HFF-Myc (cell line): ENCODE measurements at regions not wholly inside any gene's neighbourhood (a gene's known extent, or its start where the extent isn't known, plus 50 kb on each side); places are given as distances from the start of the nearest gene placed in this dataset.
"Not testable (repeated sequence)": the region's sequence is repeated elsewhere in the genome, so short reads cannot be mapped to it uniquely, and the experiment has no call there.

Experiments
- DNase-seq: peaks from one replicate; pipeline ENCODE4 v3.0.0-alpha.2; 2011; ENCODE audit warnings: low read depth; ENCODE audit errors: extremely low read depth
- H3K4me3 ChIP-seq: replicated peaks from 2 replicates; pipeline ENCODE4 v1.5.1; 2011; ENCODE audit warnings: low read depth, mild to moderate bottlenecking, control low read depth, low read length
- TF ChIP-seq, protein P1 (sequence below): IDR thresholded peaks from 2 replicates; pipeline ENCODE4 v1.5.1; 2012; ENCODE audit warnings: mild to moderate bottlenecking, low read depth, low read length, control low read depth; ENCODE audit errors: missing control alignments

DNA sequence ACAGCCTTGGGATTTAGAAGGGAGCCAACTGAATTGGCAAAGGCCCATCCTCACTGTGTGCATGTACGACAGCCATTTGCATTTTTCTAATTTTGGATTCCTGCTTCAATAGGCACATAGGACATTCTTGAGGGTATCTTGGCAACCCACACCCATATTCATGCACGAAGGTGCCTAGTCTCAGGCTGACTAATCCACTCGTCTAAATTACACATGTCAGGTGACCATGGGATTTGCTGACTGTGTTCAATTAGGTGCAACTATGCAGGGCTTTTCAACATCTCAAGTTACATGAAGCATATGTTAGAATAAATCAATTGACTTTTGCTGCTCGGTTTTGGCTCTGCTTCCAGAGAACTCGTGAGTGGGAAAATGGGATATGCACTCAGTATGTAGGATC is 249.7 kb downstream of the SP3 start:
- H3K4me3 ChIP-seq: no peak overlapping the region
- DNase-seq: no peak
- TF ChIP-seq, protein P1, sequence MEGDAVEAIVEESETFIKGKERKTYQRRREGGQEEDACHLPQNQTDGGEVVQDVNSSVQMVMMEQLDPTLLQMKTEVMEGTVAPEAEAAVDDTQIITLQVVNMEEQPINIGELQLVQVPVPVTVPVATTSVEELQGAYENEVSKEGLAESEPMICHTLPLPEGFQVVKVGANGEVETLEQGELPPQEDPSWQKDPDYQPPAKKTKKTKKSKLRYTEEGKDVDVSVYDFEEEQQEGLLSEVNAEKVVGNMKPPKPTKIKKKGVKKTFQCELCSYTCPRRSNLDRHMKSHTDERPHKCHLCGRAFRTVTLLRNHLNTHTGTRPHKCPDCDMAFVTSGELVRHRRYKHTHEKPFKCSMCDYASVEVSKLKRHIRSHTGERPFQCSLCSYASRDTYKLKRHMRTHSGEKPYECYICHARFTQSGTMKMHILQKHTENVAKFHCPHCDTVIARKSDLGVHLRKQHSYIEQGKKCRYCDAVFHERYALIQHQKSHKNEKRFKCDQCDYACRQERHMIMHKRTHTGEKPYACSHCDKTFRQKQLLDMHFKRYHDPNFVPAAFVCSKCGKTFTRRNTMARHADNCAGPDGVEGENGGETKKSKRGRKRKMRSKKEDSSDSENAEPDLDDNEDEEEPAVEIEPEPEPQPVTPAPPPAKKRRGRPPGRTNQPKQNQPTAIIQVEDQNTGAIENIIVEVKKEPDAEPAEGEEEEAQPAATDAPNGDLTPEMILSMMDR: no peak

DNA sequence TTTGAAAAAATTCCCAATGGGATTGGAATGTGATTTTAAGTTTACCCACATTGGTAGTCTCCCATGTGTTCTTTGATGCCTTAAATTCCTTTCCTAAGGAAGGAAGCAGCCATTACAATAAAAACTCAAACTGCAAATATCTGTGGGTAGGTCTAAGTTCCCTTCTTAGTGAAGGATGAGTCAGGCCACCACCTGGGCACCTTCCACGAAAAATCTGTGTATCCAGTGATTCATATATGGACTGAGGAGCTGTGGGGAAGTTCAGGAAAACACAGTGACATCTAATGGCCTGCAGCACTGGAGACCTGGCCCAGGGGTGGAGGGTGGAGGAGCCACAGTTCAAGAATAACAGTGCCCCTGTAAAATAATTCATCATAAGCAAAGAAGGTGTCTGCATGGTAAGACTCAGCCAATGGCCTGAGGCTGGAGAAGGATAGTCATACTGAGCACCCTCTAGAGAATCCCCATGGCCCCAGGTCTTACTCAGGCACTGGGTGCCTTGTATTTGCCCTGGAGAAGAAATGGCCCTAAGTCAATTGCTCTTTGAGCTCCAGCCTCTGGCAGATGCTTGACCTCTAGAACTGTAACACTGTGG is 248.6 kb downstream of the SP3 start:
- no peak overlapping the region for H3K4me3 ChIP-seq
- TF ChIP-seq, protein P1: no peak
- DNase-seq: no peak

DNA sequence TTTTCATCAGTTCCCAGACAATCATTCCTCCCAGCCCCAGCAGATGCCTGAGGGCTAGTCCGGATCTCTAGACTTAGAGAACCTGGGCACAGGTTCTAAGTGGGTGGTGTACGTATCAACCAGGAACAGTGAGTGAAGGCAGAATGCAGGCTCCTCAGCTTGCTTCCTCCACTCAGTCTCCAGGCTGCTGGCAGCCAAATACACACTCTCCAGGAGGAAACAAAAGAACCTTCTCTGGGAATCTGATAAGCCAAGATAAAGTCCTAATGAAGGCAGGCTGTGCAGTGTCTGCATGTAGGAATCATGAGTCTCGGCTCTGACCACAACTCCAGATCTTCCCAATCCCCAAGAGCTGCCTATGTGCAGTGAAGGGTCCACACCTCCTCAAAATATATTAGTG is 245.7 kb downstream of the SP3 start:
- H3K4me3 ChIP-seq: no peak overlapping the region
- no peak for DNase-seq
- TF ChIP-seq, protein P1: no peak

DNA sequence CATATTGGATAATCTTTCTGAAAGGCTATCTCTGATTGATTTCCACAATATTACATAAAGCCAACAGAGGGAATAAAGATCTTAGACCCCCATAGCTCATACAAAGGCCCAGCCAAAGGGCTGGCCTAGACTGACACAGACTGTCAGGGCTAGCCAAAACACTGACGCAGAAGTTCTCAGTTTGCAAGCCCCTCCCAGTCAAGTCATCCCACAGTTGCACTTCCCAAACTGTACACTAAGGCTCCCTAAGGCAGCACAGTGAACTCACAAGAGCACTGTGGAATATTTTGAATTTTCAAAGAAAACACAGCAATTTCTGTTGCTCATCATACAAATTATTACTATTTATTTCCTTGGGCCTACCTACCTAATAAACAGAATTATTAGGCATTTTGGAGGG is 244.9 kb downstream of the SP3 start:
- TF ChIP-seq, protein P1: no peak
- no peak overlapping the region for H3K4me3 ChIP-seq
- DNase-seq: no peak

DNA sequence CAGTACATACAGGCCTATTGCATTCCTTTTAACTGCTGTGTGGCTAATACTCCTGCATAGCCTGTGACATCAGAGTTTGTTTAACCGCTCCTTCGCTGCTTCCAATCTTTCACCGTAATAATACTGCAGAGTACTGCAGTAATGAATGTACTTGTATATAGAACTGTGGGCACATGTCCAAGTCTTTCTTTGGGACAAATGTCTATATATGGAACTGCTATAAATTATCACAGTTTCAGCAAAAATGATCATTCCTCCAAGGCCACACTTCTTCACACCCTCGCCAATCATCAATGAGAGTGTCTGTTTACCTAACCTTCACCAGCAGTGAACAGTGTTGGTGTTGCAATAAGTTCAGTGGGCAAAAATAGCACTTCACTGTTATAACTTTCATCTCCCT is 230.4 kb downstream of the SP3 start:
- no peak for DNase-seq
- TF ChIP-seq, protein P1: no peak
- H3K4me3 ChIP-seq: no peak overlapping the region

DNA sequence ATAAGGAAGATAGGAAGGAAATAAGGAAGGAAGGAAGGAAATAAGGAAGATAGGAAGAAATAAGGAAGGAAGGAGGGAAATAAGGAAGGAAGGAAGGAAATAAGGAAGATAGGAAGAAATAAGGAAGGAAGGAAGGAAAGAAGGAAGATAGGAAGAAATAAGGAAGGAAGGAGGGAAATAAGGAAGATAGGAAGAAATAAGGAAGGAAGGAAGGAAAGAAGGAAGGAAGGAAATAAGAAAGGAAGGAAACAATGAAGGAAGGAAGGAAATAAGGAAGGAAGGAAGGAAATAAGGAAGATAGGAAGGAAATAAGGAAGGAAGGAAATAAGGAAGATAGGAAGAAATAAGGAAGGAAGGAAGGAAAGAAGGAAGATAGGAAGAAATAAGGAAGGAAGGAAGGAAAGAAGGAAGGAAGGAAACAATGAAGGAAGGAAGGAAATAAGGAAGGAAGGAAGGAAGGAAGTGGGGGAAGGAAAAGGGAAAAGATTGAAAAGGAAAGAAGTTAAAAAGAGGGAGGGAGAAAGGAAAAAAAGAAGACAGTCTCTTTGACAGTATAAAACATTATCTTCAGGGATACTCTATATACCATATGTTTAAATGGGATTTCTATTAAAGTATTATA is 227.1 kb downstream of the SP3 start:
- DNase-seq, H3K4me3 ChIP-seq: not testable (repeated sequence)

DNA sequence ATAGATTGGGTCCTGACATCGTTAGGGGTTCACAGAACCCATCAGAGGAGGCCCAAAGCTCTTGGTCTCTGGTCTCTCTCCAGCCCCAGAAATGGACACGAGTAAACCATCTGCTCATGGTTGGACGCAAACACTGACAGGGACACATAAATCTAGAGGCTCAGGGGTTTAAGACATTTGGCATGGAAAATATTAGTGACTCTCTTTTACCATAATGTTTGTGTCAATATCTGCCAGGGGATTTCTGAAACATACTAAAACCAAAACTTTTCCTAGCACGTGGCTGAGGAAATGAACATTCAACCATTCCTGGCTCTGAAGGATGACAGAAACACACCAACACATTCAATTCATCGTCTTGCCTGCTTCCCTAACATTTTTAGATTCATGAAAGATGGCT is 226.2 kb downstream of the SP3 start:
- TF ChIP-seq, protein P1: no peak
- no peak for DNase-seq
- no peak overlapping the region for H3K4me3 ChIP-seq
